HEK293T (cell line): ENCODE measurements at regions not wholly inside any gene's neighbourhood (a gene's known extent, or its start where the extent isn't known, plus 50 kb on each side); places are given as distances from the start of the nearest gene placed in this dataset.

Source experiments
- BHLHE40 ChIP-seq: fragments of 450-650 bp; IDR thresholded peaks from 2 replicates; pipeline ENCODE4 v1.6.1; 2016; ENCODE audit warnings: mild to moderate bottlenecking, moderate library complexity, borderline replicate concordance
- FOXA1 ChIP-seq: fragments of 450-650 bp; IDR thresholded peaks from 2 replicates; pipeline ENCODE4 v1.6.1; 2016; ENCODE audit warnings: mild to moderate bottlenecking
- FOXM1 ChIP-seq: fragments of 450-650 bp; IDR thresholded peaks from 2 replicates; pipeline ENCODE4 v1.6.1; 2017; ENCODE audit warnings: mild to moderate bottlenecking, borderline replicate concordance
- SP1 ChIP-seq: fragments of 450-650 bp; IDR thresholded peaks from 2 replicates; pipeline ENCODE4 v1.6.1; 2017
- ZNF384 ChIP-seq: fragments of 450-650 bp; IDR thresholded peaks from 2 replicates; pipeline ENCODE4 v1.6.1; 2016

DNA sequence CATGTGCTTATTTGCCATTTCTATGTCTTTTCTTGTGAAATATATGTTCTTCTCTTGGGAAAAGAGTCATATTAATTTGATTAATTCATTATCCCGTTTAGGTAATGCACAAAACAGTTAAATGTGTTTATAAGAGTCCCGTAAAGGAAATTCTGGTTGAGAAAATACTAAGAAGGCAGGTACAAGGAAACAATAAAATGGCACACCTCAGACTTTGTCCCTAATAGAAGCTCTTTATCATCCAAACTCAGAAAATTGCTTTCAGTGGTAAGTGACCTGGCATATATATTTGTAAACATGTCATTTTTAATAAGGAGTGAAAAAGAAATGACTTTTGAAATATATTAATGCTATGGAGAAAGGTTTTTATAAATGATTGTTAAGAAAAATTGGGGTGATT is 540.5 kb upstream of the CITED2 start:
- TF ChIP-seq BHLHE40 (no peak), FOXA1 (no peak), FOXM1 (no peak), ZNF384 (no peak), SP1 (no peak)
